Neuron (in vitro differentiated cells): ENCODE measurements at regions not wholly inside any gene's neighbourhood (a gene's known extent, or its start where the extent isn't known, plus 50 kb on each side); places are given as distances from the start of the nearest gene placed in this dataset.

Source experiments
- H2AFZ ChIP-seq: one replicate; pipeline ENCODE4 v1.6.1; 2013; ENCODE audit warnings: low read depth, mild to moderate bottlenecking, inconsistent platforms, low read length, moderate library complexity
- H3K27me3 ChIP-seq: one replicate; pipeline ENCODE4 v1.6.1; 2013; ENCODE audit warnings: low read length; ENCODE audit not compliant: insufficient read depth
- H3K36me3 ChIP-seq: one replicate; pipeline ENCODE4 v1.6.1; 2013; ENCODE audit warnings: low read length; ENCODE audit not compliant: insufficient read depth
- H3K4me1 ChIP-seq: one replicate; pipeline ENCODE4 v1.6.1; 2013; ENCODE audit warnings: low read length; ENCODE audit not compliant: insufficient read depth
- H3K4me3 ChIP-seq: 2 replicates; pipeline ENCODE4 v1.5.1; 2013; ENCODE audit warnings: mild to moderate bottlenecking, low read length, moderate library complexity
- H3K9me3 ChIP-seq: one replicate; pipeline ENCODE4 v1.6.1; 2013; ENCODE audit warnings: low read length

DNA sequence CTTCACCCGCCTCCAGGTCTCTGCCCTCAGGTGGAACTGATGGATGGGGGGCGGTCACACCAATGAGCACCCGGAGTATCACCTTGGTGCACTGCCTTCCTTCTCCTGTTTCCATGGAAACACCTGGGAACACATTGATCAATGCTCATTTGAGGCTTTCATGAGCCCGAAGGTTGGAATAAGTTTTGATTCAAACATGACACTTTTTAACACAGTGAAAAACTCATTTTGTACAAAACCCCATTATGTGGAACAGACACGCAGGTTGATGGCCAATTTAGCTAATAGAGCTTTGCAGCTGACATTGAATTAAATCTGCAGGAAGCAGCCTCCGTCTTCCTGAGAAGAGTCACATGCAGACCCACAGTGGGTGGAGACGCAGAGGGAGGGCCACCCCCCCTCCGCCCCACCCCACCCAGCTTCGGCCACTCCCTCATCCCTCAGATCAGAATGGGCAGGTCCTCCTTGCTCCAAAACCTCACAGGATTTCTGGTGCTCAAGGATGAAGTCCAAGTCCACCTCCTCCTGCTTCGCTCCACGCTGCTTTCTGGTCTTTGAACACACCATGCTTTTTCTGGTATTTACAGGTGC is 96.0 kb upstream of the MYCN start:
- H3K27me3 ChIP-seq, result no peaks in the 10 kb centered on the region
- no peaks in the 10 kb centered on the region for H3K9me3 ChIP-seq
- H2AFZ ChIP-seq, result no peak overlapping the region
- H3K4me3 ChIP-seq, result no peak overlapping the region
- no peaks in the 10 kb centered on the region for H3K36me3 ChIP-seq
- peaks cover 11% of the 10 kb centered on the region for H3K4me1 ChIP-seq

DNA sequence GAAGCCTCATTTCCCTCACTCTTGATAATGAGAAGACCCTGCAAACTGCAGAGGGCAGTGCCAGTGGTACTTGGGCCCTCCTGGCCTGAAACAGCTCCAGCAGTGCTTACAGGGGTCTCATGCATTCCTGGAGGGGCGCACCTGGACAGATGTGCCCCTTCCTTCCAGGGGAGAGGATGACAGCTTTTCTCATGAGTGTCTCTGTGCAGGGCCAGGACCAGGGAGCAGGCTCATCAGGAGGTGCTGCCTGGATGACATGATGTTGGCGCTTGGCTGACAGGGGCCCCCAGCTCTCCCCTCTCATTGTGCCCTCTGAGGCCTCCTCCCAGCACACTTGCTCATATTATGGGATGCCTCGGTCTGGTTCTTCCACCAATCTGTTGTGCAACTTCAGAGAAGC is 95.1 kb upstream of the MYCN start:
- peaks cover 11% of the 10 kb centered on the region for H3K4me1 ChIP-seq
- no peaks in the 10 kb centered on the region for H3K9me3 ChIP-seq
- no peaks in the 10 kb centered on the region for H3K27me3 ChIP-seq
- H2AFZ ChIP-seq, result no peak overlapping the region
- no peak overlapping the region for H3K4me3 ChIP-seq
- no peaks in the 10 kb centered on the region for H3K36me3 ChIP-seq

DNA sequence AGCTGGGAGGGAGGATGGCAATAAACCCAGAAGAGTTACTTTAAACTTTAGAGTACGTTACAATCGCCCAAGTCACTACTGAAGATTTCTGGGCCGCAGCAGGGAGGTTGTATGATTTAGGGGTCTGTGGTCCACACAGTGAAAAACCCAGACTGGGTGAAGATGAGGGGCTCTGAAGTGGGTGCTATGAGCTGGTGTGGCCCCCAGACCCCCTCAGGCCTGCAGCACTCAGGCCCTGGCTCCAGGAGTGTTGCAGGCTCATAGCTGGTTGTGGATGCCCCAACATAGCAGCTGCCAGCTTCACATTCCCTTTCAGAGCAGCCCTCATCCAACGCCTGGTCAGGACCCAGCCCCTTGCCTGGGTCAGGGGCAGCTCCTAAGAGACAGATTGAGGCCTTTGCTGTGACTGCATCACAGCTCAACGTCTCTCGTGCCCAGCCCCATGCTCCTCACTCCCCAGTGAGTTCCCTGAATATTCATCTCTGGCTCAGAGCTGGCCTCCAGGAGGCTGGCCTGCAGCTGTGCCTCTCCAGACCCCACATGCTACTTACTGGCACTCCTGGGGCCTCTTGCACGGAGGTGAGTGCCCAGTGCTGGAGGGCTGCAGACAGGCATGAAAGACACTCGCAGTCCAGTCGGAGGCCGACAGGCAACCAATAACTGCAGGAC is 94.5 kb upstream of the MYCN start:
- Histone ChIP-seq H3K4me1 (peaks cover 11% of the 10 kb centered on the region), H2AFZ (no peak overlapping the region), H3K27me3 (no peaks in the 10 kb centered on the region), H3K36me3 (no peaks in the 10 kb centered on the region), H3K4me3 (no peak overlapping the region), H3K9me3 (no peaks in the 10 kb centered on the region)

DNA sequence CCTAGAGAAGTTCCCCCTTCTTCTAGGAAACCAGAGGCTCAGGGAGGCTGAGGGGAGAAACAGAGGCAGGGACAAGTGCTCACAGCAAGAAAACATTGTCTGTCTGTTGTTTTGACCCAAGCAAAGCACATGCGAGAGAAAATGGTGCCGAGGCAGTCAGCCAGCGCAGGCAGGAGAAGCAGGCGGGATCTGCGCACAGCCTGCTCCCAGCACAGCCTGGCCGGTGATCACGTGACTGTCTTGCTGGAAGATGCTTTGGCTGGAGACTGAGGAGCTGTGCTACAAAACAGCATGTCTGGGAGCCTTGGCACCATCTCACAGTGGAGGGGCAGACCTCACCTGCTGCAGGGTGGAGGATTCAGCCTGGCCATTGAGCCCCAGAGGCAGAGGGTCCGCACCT is 93.7 kb upstream of the MYCN start:
- Histone ChIP-seq H3K4me3 (no peak overlapping the region), H3K9me3 (no peaks in the 10 kb centered on the region), H2AFZ (no peak overlapping the region), H3K36me3 (no peaks in the 10 kb centered on the region), H3K27me3 (no peaks in the 10 kb centered on the region), H3K4me1 (peaks cover 11% of the 10 kb centered on the region)

DNA sequence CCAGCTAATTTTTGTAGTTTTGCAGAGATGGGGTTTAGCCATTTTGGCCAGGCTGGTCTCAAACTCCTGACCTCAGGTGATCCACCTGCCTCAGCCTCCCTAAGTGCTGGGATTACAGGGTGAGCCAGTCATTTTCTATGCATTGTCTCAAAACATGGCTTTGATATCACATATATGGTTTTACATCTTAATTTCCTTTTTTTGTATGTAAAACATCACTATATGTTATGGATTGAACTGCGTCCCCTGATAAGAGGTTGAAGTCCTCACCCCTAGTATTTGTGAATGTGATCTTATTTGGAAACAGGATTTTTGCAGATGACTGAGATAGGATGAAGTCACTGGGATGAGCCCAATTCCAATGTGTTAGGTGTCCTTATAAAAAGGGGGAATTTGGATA is 89.8 kb upstream of the MYCN start:
- Histone ChIP-seq H3K36me3 (no peaks in the 10 kb centered on the region), H3K4me3 (no peak overlapping the region), H3K27me3 (no peaks in the 10 kb centered on the region), H3K4me1 (no peaks in the 10 kb centered on the region), H2AFZ (no peak overlapping the region), H3K9me3 (no peaks in the 10 kb centered on the region)

DNA sequence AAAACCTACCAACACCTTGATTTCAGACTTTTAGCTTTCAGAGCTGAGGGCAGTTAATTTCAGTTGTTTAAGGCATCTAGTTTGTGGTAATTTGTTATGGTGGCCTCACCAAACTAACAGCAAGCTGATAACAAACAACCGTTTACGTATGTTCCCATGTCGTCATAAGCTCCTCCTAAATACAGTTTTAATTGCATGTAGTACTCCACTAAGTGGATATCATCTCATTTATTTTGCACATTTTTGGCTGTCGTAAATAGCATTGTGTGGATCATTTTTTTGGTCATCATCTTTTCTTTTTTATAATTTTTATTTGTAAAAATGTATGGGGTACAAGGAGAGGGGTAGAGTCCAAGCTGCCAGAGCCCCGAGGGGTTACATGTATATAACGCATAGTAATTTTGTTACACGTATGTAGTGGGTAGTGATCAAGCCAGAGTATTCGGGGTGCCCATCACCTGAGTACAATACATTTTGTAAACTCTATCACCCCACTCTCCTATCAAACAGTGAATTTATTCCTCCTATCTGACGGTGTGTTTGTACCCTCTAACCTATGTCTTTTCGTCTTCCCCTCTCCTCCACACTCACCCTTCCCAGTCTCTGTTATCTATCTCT is 89.2 kb upstream of the MYCN start:
- H3K9me3 ChIP-seq, result no peaks in the 10 kb centered on the region
- no peak overlapping the region for H2AFZ ChIP-seq
- H3K4me1 ChIP-seq, result no peaks in the 10 kb centered on the region
- no peaks in the 10 kb centered on the region for H3K36me3 ChIP-seq
- H3K4me3 ChIP-seq, result no peak overlapping the region
- H3K27me3 ChIP-seq, result no peaks in the 10 kb centered on the region

DNA sequence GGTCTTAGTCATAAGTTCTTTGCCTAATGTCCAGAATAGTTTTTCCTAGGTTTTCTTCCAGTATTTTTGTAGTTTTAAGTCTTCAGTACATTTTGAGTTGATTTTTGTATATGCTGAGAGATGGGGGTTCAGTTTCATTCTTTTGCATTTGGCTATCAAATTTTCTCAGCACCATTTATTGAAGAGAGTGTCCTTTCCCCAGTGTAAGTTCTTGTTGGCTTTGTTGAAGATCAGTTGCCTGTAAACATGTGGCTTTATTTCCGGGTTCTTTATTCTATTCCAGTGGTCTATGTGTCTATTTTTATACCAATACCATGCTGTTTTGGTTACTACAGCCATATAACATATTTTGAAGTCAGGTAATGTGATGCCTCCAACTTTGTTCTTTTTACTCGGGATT is 87.5 kb upstream of the MYCN start:
- Histone ChIP-seq H2AFZ (no peak overlapping the region), H3K9me3 (no peaks in the 10 kb centered on the region), H3K27me3 (no peaks in the 10 kb centered on the region), H3K4me1 (no peaks in the 10 kb centered on the region), H3K36me3 (no peaks in the 10 kb centered on the region), H3K4me3 (no peak overlapping the region)

DNA sequence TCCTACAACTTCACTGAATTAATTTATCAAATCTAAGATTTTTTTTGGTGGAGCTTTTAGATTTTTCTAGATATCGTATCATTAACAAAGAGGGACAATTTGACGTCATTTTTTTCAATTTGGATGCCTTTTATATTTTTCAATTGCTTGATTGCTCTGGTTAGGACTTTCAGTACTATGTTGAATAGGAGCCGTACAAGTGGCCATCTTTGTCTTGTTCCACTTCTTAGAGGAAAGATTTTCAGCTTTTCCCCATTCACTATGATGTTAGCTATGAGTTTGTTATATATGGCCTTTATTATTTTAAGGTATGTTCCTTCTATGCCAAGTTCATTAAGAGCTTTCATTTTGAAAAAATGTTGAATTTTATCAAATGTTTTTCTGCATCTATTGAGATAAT is 86.4 kb upstream of the MYCN start:
- no peaks in the 10 kb centered on the region for H3K36me3 ChIP-seq
- H3K9me3 ChIP-seq, result no peaks in the 10 kb centered on the region
- H3K4me3 ChIP-seq, result no peak overlapping the region
- no peaks in the 10 kb centered on the region for H3K27me3 ChIP-seq
- no peaks in the 10 kb centered on the region for H3K4me1 ChIP-seq
- H2AFZ ChIP-seq, result no peak overlapping the region

DNA sequence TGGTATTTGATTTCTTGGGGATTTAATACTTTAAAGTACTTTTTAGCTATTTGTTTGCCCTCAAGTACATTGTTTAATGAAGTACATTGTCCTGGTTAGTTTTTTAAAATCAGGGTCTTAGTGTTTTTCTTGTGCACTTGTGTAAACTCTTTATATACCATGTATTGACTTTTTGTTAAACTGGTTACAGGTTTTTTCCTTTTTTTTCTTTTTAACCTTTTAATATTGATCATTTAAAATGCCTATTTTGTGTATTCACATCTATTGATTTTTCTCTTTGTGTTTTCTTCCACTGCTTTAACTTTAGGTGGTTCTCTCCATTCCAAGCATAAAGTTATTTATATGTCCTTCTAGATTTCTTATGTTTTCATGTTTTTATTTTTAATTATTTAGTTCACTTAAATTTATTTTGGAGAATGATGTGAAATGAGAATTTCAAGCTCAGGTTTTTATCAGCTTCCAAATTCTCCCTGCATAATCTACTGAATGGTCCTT is 84.5 kb upstream of the MYCN start:
- no peak overlapping the region for H3K4me3 ChIP-seq
- H3K4me1 ChIP-seq, result no peaks in the 10 kb centered on the region
- no peaks in the 10 kb centered on the region for H3K27me3 ChIP-seq
- no peaks in the 10 kb centered on the region for H3K9me3 ChIP-seq
- no peak overlapping the region for H2AFZ ChIP-seq
- H3K36me3 ChIP-seq, result no peaks in the 10 kb centered on the region

DNA sequence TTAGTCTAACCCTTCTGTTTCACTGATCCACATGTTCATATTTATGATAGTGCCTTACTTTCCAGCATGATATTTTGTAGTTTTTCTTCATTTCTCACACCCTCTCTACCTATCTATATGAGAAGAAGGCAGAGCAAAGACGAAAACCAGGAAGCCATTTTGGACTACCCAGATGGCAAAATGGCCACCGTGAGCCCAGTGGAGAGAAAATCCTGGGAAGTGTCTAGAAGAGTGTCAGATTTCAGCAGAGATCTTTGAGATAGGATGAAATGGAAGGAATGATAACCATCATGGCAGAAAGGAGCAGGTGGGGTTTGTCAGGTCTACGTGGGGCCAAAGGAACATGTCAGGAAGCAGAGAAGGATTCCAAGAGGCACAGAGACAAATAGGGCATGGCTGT is 84.0 kb upstream of the MYCN start:
- no peaks in the 10 kb centered on the region for H3K27me3 ChIP-seq
- no peak overlapping the region for H2AFZ ChIP-seq
- H3K4me1 ChIP-seq, result no peaks in the 10 kb centered on the region
- no peak overlapping the region for H3K4me3 ChIP-seq
- H3K36me3 ChIP-seq, result no peaks in the 10 kb centered on the region
- H3K9me3 ChIP-seq, result no peaks in the 10 kb centered on the region

DNA sequence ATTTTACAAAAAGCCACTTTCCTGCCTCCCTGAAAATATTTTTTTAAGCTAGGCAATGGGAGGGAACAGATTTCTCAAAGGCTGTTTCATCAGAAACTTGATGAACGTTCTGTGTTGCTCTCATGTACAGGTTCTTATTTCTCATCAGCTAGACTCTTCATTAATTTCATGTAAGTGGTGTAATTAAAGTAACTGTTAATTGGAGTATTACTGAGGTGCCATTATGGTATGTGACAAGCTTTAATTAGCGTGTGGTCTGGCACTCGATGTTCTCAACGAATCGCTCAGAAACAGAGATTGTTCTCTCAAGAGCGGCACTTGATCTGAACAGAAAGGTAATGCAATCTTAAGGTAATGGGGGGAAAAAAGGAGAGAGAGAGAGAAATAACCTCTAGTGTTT is 81.9 kb upstream of the MYCN start:
- Histone ChIP-seq H2AFZ (no peak overlapping the region), H3K27me3 (no peaks in the 10 kb centered on the region), H3K4me1 (no peaks in the 10 kb centered on the region), H3K4me3 (no peak overlapping the region), H3K36me3 (no peaks in the 10 kb centered on the region), H3K9me3 (no peaks in the 10 kb centered on the region)

DNA sequence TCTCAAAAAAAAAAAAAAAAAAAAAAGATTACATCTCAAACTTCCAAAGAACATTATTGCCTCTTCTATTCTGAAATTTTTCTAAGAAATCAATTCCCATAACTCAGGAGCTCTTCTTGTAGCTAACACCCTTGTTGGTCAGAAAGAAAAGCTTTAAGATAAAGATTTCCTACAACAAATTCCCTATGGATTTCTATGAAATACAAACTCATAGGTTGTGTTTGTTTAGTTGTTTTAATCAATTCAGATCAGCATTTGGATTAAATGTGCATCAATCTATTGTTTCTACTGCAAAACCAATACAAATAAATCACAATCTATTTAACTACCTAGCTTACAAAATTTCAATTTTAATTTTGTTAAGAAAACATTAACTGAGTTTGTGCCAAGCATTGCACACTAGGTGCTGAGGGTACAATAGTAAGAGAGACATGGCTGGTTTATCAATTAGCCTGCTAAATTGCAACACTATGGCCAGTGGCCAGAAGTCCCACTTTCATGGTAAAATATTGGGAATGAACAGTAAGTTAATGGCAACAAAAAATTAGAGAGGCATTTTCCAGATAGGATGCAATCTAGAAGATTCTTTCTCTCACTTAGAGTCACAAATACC is 80.2 kb upstream of the MYCN start:
- no peaks in the 10 kb centered on the region for H3K27me3 ChIP-seq
- H2AFZ ChIP-seq, result no peak overlapping the region
- no peaks in the 10 kb centered on the region for H3K36me3 ChIP-seq
- no peaks in the 10 kb centered on the region for H3K9me3 ChIP-seq
- no peaks in the 10 kb centered on the region for H3K4me1 ChIP-seq
- H3K4me3 ChIP-seq, result no peak overlapping the region

DNA sequence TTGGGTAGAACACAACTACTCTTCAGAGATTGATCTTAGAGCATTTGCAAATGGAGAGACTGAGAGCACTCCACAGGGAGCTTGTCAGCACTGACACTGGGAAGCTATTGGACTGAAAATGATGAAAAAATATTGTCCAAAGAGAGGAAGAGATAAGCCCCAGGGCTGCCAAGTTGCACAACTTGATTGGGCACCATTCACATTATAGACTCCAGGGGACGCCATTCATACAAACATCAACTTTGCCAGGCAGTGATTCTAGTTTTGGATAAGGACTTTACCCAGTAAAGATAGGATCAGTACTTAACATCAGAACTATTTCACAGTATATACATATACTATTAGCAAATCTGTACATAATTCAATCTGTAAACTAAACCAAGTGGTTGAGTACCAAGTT is 79.6 kb upstream of the MYCN start:
- Histone ChIP-seq H3K36me3 (no peaks in the 10 kb centered on the region), H3K27me3 (no peaks in the 10 kb centered on the region), H2AFZ (no peak overlapping the region), H3K9me3 (no peaks in the 10 kb centered on the region), H3K4me1 (no peaks in the 10 kb centered on the region), H3K4me3 (no peak overlapping the region)
